ENCODE measurements at regions not wholly inside any gene's neighbourhood (a gene's known extent, or its start where the extent isn't known, plus 50 kb on each side); places are given as distances from the start of the nearest gene placed in this dataset.

- no peak for DNase-seq (ENCODE audit: low read depth)
- in situ Hi-C loops (cut with HindIII; ENCODE audit: low pct_unique_long_range_greater_than_20kb, low sequenced_read_pairs), result no loop called here
Measured at GRCh38 chr13:99027661-99028425, 50.0 kb upstream of the DOCK9 start.

- DNase-seq (ENCODE audit: low read depth), result no peak
- in situ Hi-C loops (cut with HindIII; ENCODE audit: low pct_unique_long_range_greater_than_20kb, low sequenced_read_pairs), result no loop called here
Measured at GRCh38 chr13:99028890-99029289, 51.0 kb upstream of the DOCK9 start.

- in situ Hi-C loops (cut with HindIII; ENCODE audit: low pct_unique_long_range_greater_than_20kb, low sequenced_read_pairs), result no loop called here
- DNase-seq (ENCODE audit: low read depth), result no peak
Measured at GRCh38 chr13:99029576-99029975, 51.7 kb upstream of the DOCK9 start.

GRCh38 chr13:99030326-99030725 lies 52.5 kb upstream of the DOCK9 start:
- DNase-seq (ENCODE audit: low read depth), result no peak
- in situ Hi-C loops (cut with HindIII; ENCODE audit: low pct_unique_long_range_greater_than_20kb, low sequenced_read_pairs), result no loop called here

- in situ Hi-C loops (cut with HindIII; ENCODE audit: low pct_unique_long_range_greater_than_20kb, low sequenced_read_pairs), result no loop called here
Measured at GRCh38 chr13:99031832-99032231, 54.0 kb upstream of the DOCK9 start.

GRCh38 chr13:99033814-99034213 lies 56.0 kb upstream of the DOCK9 start:
- peak; percentile 2 for DNase-seq (ENCODE audit: low read depth)
- in situ Hi-C loops (cut with HindIII; ENCODE audit: low pct_unique_long_range_greater_than_20kb, low sequenced_read_pairs), result no loop called here

More at GRCh38 chr13:99031832-99032231, 54.0 kb upstream of the DOCK9 start:
- no peak for DNase-seq (ENCODE audit: low read depth)

GRCh38 chr13:99034333-99035085 lies 56.6 kb upstream of the DOCK9 start:
- in situ Hi-C loops (cut with HindIII; ENCODE audit: low pct_unique_long_range_greater_than_20kb, low sequenced_read_pairs), result no loop called here
- no peak for DNase-seq (ENCODE audit: low read depth)

- in situ Hi-C loops (cut with HindIII; ENCODE audit: low pct_unique_long_range_greater_than_20kb, low sequenced_read_pairs), result no loop called here
Measured at GRCh38 chr13:99035715-99036114, 57.9 kb upstream of the DOCK9 start.

GRCh38 chr13:99037756-99038155 lies 59.9 kb upstream of the DOCK9 start:
- in situ Hi-C loops (cut with HindIII; ENCODE audit: low pct_unique_long_range_greater_than_20kb, low sequenced_read_pairs), result no loop called here
- no peak for DNase-seq (ENCODE audit: low read depth)

More at GRCh38 chr13:99035715-99036114, 57.9 kb upstream of the DOCK9 start:
- no peak for DNase-seq (ENCODE audit: low read depth)

GRCh38 chr13:99039718-99040280 lies 61.9 kb upstream of the DOCK9 start:
- no peak for DNase-seq (ENCODE audit: low read depth)
- in situ Hi-C loops (cut with HindIII; ENCODE audit: low pct_unique_long_range_greater_than_20kb, low sequenced_read_pairs), result no loop called here

GRCh38 chr13:99040536-99041131 lies 62.8 kb upstream of the DOCK9 start:
- in situ Hi-C loops (cut with HindIII; ENCODE audit: low pct_unique_long_range_greater_than_20kb, low sequenced_read_pairs), result no loop called here
- no peak for DNase-seq (ENCODE audit: low read depth)

- in situ Hi-C loops (cut with HindIII; ENCODE audit: low pct_unique_long_range_greater_than_20kb, low sequenced_read_pairs), result no loop called here
- no peak for DNase-seq (ENCODE audit: low read depth)
Measured at GRCh38 chr13:99041337-99041736, 63.5 kb upstream of the DOCK9 start.

- no peak for DNase-seq (ENCODE audit: low read depth)
- in situ Hi-C loops (cut with HindIII; ENCODE audit: low pct_unique_long_range_greater_than_20kb, low sequenced_read_pairs), result no loop called here
Measured at GRCh38 chr13:99041788-99042187, 63.9 kb upstream of the DOCK9 start.

- DNase-seq (ENCODE audit: low read depth), result no peak
- in situ Hi-C loops (cut with HindIII; ENCODE audit: low pct_unique_long_range_greater_than_20kb, low sequenced_read_pairs), result no loop called here
Measured at GRCh38 chr13:99042521-99043250, 64.8 kb upstream of the DOCK9 start.

GRCh38 chr13:99043831-99044231 lies 66.0 kb upstream of the DOCK9 start:
- in situ Hi-C loops (cut with HindIII; ENCODE audit: low pct_unique_long_range_greater_than_20kb, low sequenced_read_pairs), result no loop called here
- DNase-seq (ENCODE audit: low read depth), result no peak

GRCh38 chr13:99044764-99045163 lies 66.9 kb upstream of the DOCK9 start:
- in situ Hi-C loops (cut with HindIII; ENCODE audit: low pct_unique_long_range_greater_than_20kb, low sequenced_read_pairs), result no loop called here

GRCh38 chr13:99045396-99045795 lies 67.5 kb upstream of the DOCK9 start:
- in situ Hi-C loops (cut with HindIII; ENCODE audit: low pct_unique_long_range_greater_than_20kb, low sequenced_read_pairs), result no loop called here
- no peak for DNase-seq (ENCODE audit: low read depth)

More at GRCh38 chr13:99044764-99045163, 66.9 kb upstream of the DOCK9 start:
- no peak for DNase-seq (ENCODE audit: low read depth)

- no peak for DNase-seq (ENCODE audit: low read depth)
- in situ Hi-C loops (cut with HindIII; ENCODE audit: low pct_unique_long_range_greater_than_20kb, low sequenced_read_pairs), result no loop called here
Measured at GRCh38 chr13:99046851-99047250, 69.0 kb upstream of the DOCK9 start.
